ENCODE measurements at regions not wholly inside any gene's neighbourhood (a gene's known extent, or its start where the extent isn't known, plus 50 kb on each side); places are given as distances from the start of the nearest gene placed in this dataset.

DNA sequence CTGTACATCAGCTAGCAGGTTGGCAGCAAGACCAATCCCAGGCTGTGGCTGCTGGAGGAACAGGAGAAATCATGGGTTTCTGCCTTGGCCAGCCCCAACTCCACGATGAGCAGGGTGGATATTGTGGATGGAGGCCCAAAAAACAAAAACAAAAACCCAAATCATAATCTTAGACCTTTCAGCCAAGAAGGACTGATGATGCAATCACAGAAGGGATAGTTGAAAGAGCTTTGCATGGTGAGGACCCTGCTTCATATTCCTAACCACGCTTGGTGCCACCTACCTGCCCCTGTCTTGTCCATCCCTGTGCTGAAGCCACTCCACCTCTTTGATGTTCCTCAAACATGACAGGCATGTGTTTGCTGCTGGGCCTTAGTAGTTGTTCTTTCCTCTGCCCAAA, 68.8 kb upstream of the CT45A1 start:
- BruUV-seq (replicated peaks) = no TSS peak
- Histone ChIP-seq H4K20me1 (ENCODE audit: insufficient read depth, low read length) (no peaks in the 10 kb centered on the region), H3K4me3 (ENCODE audit: low read depth, low read length, poor library complexity, severe bottlenecking) (no peak overlapping the region), H3K9me3 (ENCODE audit: low read length) (no peaks in the 10 kb centered on the region), H2AFZ (ENCODE audit: low read length) (no peak overlapping the region), H3K27ac (ENCODE audit: low read depth, low read length, poor library complexity, severe bottlenecking) (no peak overlapping the region), H3K4me2 (ENCODE audit: low read length) (no peak overlapping the region), H3K9me2 (ENCODE audit: insufficient read depth, low read length) (no peaks in the 10 kb centered on the region), H3K36me3 (ENCODE audit: insufficient read depth, low read length) (no peaks in the 10 kb centered on the region), H3K4me1 (ENCODE audit: insufficient read depth, low read length, poor library complexity, severe bottlenecking) (no peaks in the 10 kb centered on the region), H3K79me2 (ENCODE audit: insufficient read depth, low read depth, low read length) (no peaks in the 10 kb centered on the region)
- ChIA-PET POLR2A (interaction anchor here (0.7 kb wide), 1 partner anchor 9 kb away, joined by 3 read pairs; no protein-coding TSS in a partner anchor), CTCF (ENCODE audit: unreplicated experiment) (no interaction called here)
- TF ChIP-seq EZH2phosphoT487 (IDR thresholded peaks at IDR 0.05; ENCODE audit: borderline replicate concordance, low read depth, low read length) (no peak), CTCF (conservative IDR thresholded peaks at IDR 0.05; ENCODE audit: low read length) (no peak)
- DNase-seq (ENCODE audit: low spot score) = no peak
- intact Hi-C loops (cut with micrococcal nuclease; ENCODE audit: unreplicated experiment) = no loop called here

DNA sequence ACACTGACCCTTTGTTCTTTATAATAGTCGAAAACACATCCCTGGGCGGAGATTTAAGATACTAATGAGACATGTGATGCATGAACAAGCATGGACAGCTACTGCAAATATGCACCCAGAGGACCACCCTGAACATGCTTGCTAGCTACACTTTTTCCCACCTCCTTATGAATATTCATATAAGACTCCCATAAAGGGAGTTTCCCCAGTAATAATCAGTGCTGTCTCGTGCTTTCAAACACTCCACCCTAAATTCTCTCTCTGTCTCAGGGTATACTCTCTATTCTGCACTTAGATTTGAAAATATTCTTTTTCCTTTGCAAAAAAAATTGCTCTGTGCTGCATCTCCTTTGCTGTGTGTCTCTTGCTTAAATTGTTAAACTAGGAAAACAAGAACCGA, 64.4 kb upstream of the CT45A1 start:
- Histone ChIP-seq H2AFZ (ENCODE audit: low read length) (no peak overlapping the region), H4K20me1 (ENCODE audit: insufficient read depth, low read length) (no peaks in the 10 kb centered on the region), H3K36me3 (ENCODE audit: insufficient read depth, low read length) (no peaks in the 10 kb centered on the region), H3K9me2 (ENCODE audit: insufficient read depth, low read length) (no peaks in the 10 kb centered on the region), H3K27ac (ENCODE audit: low read depth, low read length, poor library complexity, severe bottlenecking) (no peak overlapping the region), H3K4me1 (ENCODE audit: insufficient read depth, low read length, poor library complexity, severe bottlenecking) (no peaks in the 10 kb centered on the region), H3K4me3 (ENCODE audit: low read depth, low read length, poor library complexity, severe bottlenecking) (no peak overlapping the region), H3K4me2 (ENCODE audit: low read length) (no peak overlapping the region), H3K79me2 (ENCODE audit: insufficient read depth, low read depth, low read length) (no peaks in the 10 kb centered on the region), H3K9me3 (ENCODE audit: low read length) (no peaks in the 10 kb centered on the region)
- no peak for DNase-seq (ENCODE audit: low spot score)
- ChIA-PET CTCF (ENCODE audit: unreplicated experiment) (no interaction called here), POLR2A (interaction anchor here (0.6 kb wide), 1 partner anchor 632 kb away, joined by 4 read pairs; no protein-coding TSS in a partner anchor)
- TF ChIP-seq CTCF (conservative IDR thresholded peaks at IDR 0.05; ENCODE audit: low read length) = no peak
- TF ChIP-seq EZH2phosphoT487 (IDR thresholded peaks at IDR 0.05; ENCODE audit: borderline replicate concordance, low read depth, low read length) = no peak
- no TSS peak for BruUV-seq (replicated peaks)
- intact Hi-C loops (cut with micrococcal nuclease; ENCODE audit: unreplicated experiment) = no loop called here

DNA sequence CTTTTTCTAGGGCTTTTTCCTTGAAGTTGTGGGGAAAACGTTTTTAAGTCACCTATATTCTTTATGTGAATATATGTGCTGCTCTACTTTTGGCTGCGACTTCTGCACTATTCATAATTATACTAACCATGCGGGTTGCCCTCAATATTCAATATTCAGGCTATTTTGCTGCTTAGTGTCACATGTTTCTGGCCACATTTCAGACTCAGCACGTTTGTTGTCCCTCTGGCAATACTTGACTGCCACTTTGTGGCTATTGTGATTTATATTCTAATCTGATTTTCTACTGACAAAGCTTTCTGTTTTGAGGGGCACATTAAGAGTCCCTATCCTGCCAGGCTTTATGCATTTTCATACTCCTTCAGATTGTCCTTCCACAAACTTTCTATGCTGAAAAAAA, 63.9 kb upstream of the CT45A1 start:
- ChIA-PET POLR2A (no interaction called here), CTCF (ENCODE audit: unreplicated experiment) (no interaction called here)
- no peak overlapping the region for H3K27ac ChIP-seq (ENCODE audit: low read depth, low read length, poor library complexity, severe bottlenecking)
- H3K36me3 ChIP-seq (ENCODE audit: insufficient read depth, low read length) = no peaks in the 10 kb centered on the region
- H3K9me2 ChIP-seq (ENCODE audit: insufficient read depth, low read length) = no peaks in the 10 kb centered on the region
- TF ChIP-seq CTCF (conservative IDR thresholded peaks at IDR 0.05; ENCODE audit: low read length) (no peak), EZH2phosphoT487 (IDR thresholded peaks at IDR 0.05; ENCODE audit: borderline replicate concordance, low read depth, low read length) (no peak)
- no peaks in the 10 kb centered on the region for H3K4me1 ChIP-seq (ENCODE audit: insufficient read depth, low read length, poor library complexity, severe bottlenecking)
- no peak overlapping the region for H3K4me2 ChIP-seq (ENCODE audit: low read length)
- no peak overlapping the region for H3K4me3 ChIP-seq (ENCODE audit: low read depth, low read length, poor library complexity, severe bottlenecking)
- no TSS peak for BruUV-seq (replicated peaks)
- DNase-seq (ENCODE audit: low spot score) = no peak
- H3K9me3 ChIP-seq (ENCODE audit: low read length) = no peaks in the 10 kb centered on the region
- H2AFZ ChIP-seq (ENCODE audit: low read length) = no peak overlapping the region
- intact Hi-C loops (cut with micrococcal nuclease; ENCODE audit: unreplicated experiment) = no loop called here
- no peaks in the 10 kb centered on the region for H3K79me2 ChIP-seq (ENCODE audit: insufficient read depth, low read depth, low read length)
- H4K20me1 ChIP-seq (ENCODE audit: insufficient read depth, low read length) = no peaks in the 10 kb centered on the region
